Transverse colon (tissue), 3 donors: ENCODE measurements at regions not wholly inside any gene's neighbourhood (a gene's known extent, or its start where the extent isn't known, plus 50 kb on each side); places are given as distances from the start of the nearest gene placed in this dataset.

Source experiments
- CTCF ChIP-seq, 5 experiments: fragments of 200-600 bp in 3 of 5; fragments of 450-650 bp in 2 of 5; sonication (generic) in 3 of 5; IDR thresholded peaks; 1 replicate in 2 of 5; 2 replicates in 3 of 5; pipeline ENCODE4 v1.5.1; 2016 to 2017; ENCODE audit warnings: antibody characterized with exemption in 5 of 5, inconsistent platforms in 3 of 5, mild to moderate bottlenecking in 2 of 5, moderate library complexity in 1 of 5
- POLR2A ChIP-seq: fragments of 450-650 bp; IDR thresholded peaks from one replicate; pipeline ENCODE4 v1.6.1; 2016; ENCODE audit warnings: antibody characterized with exemption, mild to moderate bottlenecking, moderate library complexity

GRCh38 chr5:81838307-81838906 is 87.5 kb upstream of the SSBP2 start:
- TF ChIP-seq POLR2A (no peak), CTCF (IDR thresholded peaks at IDR 0.05) (peak; percentile 32 to 48 (median 38))
